GM21529 (cell line): ENCODE measurements at regions not wholly inside any gene's neighbourhood (a gene's known extent, or its start where the extent isn't known, plus 50 kb on each side); places are given as distances from the start of the nearest gene placed in this dataset.

Experiments used
- ATAC-seq: cut with Tn5 transposase; IDR thresholded peaks from one replicate; pipeline ENCODE4 v1.9.1; 2021; ENCODE audit not compliant: unreplicated experiment

DNA sequence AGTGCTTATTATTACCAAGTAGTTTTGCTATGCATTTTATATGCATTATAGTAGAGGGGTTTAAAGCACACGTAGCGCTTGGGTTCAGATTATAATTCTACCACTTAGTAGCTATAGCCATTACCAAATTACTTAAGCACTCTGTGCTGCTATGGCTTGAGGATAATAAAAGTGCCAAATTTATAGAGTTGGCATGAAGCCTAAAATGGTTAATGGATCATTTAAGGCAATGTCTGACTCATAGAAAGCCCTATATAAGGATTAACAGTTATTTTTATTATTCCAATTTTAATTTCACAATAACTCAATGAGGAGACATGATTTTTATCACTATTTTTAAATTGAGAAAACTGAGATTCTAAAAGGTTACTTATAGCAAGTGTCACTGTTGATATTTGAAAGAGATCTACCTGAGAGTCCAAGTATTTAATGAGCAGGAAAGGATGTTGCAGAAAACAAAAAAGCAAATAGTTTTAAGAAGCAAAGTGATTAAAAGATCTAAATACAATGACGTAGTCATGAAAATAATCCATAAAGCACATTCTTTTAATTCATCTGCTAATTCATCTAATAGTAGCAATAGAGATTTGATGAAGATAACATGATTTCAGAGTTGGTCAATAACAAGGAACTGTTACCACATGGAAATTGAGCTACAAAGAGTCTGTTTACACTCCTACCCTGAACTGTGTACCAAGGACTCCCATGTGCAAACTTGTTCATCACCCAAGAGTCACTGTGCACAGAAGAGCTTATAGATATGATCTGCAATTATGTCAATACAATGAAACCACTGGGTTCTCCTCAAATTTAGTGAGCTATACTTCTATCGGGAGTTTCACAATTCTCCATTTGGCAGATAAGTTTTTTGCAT is 78.8 kb upstream of the DTNA start:
- no peak for ATAC-seq

DNA sequence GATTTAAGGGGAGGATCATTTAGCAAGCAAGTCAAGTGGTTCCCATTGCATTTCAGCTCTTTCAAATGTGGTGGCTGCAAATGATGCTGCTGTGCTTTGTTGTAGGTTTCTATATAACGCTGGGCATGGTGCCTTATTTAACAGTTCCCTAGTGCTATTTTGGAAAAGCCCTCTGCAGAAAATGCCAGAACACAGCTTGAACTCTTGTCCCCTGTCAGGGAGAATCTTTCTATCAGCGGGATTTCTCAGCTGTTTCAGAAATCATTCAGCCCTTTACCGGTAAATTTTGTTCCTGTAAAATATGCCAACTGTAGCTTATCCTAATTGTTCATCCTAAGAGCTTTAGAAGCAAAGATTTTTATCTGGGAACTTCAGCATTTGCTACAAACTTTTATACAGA is 77.8 kb upstream of the DTNA start:
- no peak for ATAC-seq

DNA sequence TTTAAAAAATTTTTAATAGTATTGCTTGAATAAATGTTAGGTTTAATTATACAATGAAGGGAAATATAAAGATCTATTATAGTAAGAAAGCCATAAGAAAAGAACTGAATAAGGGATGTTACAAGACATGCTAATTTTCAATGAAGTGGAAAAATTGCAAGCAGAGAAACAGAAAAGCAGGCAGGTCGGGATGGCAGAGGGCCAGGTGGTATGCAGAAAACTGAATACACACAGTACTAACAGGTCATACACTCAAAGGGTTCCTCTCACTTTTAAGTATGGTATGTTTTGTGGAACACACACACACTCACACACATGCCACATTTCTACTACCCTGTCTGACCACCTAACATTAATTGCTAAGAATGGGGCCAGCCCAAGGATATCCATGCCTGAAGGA is 76.7 kb upstream of the DTNA start:
- no peak for ATAC-seq

DNA sequence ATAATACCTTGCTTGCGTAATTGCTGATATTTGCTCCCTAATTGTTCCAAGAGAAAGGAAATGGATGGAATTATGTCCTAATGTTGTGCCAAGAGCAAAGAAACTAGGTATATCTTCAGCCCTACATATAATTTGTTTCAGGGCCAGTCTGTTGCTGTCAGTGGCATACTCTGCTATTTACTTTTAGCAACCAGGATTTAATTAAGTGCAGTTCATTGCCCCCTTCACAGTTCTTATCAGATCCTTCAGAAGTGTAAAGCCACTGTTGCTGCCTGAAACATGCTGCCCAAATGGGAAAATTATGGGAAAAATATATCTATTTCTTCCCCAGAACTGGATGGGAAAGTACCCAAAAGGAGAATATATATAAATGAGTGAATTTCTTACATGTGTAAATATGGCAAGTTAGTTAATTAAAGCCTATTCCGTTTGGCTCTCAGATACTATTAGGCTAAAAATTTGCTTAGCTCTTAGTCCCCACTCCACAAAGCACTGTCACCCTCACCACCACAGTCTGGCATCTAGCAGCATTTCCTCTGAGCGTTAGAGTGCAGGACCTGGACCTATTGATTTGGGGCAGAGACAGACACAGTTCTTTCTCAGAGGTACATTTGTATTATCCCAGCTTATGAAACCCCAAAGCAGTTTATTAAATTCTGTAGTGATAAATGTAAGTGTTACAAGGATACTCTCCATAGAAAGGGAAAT is 72.8 kb upstream of the DTNA start:
- ATAC-seq: no peak

DNA sequence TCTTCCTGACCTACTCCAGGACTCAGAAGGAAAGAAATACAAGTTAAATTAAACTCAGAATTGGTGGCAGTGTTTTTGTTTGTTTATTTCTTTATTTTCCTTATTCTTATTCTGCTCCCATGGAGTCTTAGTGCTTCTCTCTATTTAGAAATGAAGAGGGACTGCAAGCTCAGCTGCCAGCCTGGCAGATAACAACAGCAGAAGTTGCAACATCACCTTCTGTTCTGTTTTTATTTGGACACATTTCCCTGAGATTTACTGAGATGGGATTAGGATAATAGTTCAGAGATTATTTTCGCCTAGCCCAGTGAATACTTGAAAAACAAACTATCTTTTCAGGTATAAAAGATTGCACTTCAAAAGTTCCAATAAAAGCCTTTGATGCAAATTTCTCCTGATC is 70.4 kb upstream of the DTNA start:
- no peak for ATAC-seq

DNA sequence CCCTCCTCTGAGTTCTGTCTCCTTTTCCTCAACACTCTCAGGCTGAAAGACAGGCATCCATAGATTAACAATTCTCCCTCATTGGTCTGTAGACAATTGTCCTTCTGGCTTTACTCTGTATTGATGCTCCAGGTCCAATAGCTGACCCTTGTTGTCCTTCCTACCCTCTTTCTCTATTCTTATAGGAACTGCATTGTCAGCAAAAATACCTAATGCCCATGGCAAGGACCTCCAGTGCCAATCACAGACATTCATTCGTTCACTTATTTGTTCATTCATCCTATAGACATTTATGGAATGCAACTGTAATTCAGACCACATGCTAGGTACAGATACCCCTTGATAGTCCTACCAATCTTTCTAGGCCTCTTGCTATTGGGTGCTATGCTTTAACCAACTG is 69.8 kb upstream of the DTNA start:
- ATAC-seq: no peak

DNA sequence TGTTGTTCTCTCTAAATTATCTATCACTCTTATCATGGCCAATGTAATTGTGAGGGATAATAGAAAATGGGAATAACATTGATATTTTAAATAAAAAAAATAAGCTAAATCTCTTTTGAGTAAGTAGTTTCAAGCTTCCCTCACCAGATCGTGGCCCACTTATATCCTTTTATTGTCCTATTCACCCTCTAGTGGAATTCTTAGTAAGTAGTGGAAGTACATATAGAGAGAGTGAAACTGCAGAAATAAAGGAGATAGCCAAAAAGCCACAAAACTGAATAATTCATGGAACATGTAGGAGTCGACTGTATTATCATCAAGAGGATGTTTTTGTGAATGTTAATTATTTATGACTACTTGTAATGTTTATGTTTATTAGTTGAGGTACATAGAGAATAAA is 66.1 kb upstream of the DTNA start:
- no peak for ATAC-seq

DNA sequence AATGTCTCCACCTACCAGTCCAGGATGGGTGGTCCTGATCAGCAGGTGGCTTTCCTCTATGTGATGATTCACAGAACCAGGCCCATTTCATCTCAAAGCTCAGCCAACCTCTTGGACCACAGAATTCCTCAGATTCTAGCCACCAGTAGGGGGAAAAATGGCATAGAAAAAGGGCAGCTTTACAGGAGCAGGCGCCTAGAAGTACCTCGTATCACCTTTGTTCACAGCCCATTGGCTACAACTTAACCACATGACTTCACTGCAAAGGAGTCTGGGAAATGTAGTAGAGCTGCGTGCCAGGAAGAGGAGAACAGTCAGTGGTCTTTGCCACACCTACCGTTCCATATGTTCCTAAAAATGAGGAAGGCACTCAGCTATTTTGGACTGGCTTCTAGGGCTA is 62.8 kb upstream of the DTNA start:
- peak; percentile 72 for ATAC-seq

DNA sequence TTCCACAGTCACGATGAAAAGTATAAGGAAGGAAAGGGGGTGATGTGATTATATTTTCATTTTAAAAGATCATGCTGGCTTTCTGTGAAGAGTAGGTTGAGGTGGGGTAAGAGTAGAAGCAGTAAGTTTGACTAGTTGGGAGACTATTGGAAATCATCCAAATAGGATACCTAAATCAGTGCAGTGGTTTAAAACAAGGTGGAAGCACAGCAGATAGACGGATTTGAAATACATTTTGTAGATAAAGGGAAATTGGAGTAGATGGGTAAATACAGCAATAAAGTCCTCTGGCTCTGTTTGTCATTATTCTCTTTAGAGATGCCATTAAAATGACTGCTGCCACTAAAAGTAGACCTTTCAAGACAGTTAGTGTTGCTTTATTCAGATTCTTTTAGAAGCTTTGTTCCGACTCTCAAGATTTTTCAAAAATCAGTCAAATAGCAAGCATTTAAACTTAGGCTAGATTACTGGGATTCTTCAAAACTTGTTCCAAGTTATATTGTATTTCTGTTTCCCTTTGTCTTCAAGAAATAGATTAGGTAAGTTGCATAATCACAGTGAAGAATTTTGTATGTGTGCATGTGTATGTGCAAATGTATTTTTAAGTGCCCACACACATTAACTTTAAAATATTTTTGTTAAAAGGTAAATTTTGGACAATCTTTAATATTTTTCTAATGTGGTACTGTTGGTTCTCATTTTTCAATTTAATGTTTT is 61.7 kb upstream of the DTNA start:
- no peak for ATAC-seq

DNA sequence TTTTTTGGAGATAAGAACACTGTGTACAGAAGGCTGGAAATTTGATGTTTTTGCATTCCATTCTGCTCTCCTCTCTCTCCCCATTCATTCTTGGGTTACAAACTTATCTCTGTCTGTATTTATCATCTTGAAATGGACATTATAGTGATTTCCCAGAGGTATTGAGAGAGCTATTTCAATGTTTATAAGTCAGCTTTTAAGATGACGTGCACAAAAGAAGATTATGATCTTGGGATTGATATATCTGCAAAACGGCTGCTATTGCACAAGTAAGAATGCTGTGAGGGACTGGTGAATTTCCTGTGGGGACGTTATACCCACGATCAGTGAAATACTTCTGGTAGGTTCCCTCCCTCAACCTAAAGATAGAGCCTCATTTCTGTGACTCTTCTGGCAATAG is 61.0 kb upstream of the DTNA start:
- no peak for ATAC-seq

DNA sequence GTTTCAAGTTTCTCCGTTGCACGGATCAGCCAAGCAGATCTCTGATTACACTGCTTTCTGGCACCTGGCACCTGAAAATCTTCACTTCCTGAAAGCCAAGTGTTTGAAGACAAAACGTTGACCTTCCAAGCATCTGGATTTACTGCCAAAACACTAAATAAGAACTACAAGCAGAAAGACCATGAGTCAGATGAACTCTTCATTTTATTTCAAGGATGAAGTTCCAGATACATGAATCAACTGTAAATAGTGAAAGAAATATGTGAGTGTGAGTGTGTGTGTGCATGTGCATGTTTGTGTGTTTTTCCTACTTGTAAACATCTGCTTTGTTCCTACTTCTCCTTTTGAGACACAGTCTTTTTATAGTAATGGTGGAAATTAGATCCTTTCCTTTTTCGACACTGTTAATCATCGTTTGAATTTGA is 60.0 kb upstream of the DTNA start:
- ATAC-seq: no peak

DNA sequence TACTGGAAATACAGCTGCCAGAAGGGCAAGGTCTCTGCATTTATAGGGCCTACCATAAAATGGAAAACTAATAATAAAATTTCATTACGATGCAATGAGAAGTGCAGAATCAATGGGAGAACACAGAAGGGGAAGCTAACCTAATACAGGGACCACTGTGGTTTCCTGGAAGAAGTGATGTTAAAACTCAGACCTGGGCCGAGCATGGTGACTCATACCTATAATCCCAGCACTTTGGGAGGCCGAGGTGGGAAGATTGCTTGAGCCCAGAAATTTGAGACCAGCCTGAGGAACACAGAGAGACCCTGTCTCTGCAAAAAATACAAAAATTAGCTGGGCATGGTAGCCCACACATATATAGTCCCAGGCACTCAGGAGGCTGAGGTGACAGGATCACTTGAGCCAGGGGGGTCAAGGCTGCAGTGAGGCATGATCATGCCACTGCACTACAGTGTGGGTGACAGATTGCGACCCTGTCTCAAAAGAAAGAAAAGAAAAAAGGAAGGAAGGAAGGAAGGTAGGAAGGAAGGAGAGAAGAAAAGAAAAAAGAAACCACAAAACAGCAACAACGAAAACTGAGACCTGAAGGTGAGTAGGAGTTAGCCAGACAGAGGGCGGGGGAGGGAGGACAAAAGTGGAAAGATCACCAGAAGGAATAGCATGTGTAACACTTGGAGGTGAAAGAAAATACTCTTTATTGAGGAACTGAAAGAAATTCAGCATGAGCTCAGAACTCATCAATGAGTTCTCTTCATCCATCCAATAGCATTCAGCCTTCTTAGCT is 58.3 kb upstream of the DTNA start:
- no peak for ATAC-seq

DNA sequence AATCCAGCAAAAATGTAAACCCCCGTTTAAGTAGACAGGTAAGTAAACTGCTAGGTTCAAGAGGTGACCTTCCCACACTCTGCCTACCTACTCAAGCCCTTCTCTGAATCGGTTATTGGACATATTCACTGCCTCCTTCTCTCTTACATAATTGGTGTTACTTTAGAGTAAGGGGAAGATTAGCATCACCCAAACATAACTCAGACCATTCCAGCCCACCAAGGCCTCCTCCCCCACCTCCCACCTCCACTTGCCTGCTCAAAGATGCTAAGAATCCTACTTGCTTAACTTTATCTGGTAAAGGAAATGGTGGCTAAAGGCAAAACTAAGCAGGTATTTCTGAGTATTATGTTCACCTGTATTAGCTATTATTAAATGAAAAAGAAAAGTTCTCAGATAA is 55.0 kb upstream of the DTNA start:
- ATAC-seq: no peak

DNA sequence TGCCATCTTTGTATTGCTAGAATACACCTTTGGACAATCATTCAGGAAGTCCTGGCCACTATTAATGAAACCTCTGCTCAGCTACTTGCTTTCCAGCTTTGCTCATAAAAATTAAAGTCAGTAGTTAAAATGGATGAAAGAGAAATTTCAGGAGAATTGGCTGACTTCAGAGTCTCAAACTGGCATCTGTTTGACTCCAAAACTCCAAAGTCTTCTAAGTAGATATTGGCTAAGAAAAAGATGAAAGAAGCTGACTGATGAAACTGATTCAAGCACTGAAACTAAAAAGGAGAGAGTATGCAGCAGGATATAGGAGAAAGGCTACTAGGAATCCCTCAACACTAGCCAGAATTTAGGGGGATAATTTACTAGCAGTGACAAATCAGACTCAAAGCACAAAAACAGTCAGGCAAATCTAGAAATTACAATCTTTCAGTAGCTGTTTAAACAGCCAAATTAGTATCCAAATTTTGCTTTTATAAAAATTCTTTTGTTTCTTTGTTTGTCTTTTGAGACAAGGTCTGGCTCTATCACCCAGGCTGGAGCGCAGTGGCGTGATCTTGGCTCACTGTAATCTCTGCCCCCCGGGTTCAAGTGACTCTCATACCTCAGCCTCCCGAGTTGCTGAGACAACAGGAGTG is 52.1 kb upstream of the DTNA start:
- ATAC-seq: no peak

DNA sequence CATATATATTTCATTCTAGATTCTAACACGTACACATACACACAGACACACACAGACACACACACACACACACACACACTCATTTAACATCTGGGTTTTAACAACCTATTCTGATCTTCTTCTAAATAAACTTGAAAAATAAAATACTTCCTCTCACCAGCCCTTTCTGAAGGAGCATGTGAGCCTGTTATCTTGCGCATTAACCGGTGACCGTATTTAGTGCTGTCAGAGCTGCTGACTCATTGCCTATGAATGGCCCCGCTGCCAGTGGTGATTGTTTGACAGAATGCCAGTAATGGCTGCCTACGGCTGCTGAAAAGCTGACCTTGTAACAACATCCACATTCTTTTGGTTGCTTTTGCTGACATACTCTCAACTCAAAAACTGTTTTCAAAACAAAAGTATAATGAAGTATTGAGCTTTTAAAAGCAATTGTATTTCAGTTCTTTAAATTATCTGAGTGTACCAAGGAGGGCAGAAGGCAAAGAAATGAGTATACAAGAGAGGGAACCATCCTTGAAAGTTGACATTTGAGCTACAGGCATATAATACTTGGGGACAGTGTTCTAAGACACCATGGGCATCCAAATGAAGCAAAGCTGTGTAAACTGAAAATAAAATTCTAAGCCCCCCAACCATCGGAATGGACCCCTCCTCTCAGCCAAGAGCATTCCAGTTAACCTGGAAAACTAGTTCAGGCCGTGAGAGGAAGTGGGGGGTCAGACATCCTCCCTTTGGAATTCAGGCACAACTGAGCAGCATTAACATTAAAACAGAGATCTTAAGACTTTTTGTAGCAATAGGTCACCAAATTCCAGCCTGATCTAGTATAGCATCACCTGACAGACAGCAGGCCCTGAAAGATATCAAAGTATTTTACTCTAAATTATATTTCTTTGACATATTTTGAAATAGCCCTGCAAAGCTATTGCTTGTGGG is 50.2 kb upstream of the DTNA start:
- no peak for ATAC-seq
